ENCODE measurements at regions not wholly inside any gene's neighbourhood (a gene's known extent, or its start where the extent isn't known, plus 50 kb on each side); places are given as distances from the start of the nearest gene placed in this dataset.

DNA sequence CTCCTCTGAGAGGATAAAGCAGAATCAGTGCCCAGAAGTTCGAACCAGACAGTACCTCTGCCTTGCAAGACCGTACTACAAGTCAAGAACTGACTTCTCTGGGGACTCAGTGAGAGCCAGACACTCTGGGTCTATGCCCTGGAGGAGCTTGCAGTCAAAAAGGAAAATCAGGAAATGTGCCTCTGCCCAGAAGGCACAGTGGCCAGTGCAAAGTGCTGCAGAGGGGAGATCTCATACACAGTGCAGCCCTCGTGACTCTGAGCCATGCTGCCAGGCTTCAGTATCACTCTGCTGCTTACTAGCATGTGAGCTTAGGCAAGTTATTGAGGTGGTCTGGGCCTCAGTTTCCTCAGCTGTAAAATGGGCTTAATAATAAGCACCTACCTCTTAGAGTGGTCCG lies 144.0 kb upstream of the NPY start:
- TF ChIP-seq CTCF (IDR thresholded peaks at IDR 0.05; ENCODE audit: extremely low read depth in 1 of 2, insufficient read depth in 1 of 2, low read depth in 1 of 2, low read length in 2 of 2) (no peak), MYC (IDR thresholded peaks at IDR 0.05; ENCODE audit: low read depth, low read length) (no peak), EZH2 (IDR thresholded peaks at IDR 0.05; ENCODE audit: borderline replicate concordance, low read depth, low read length, severe bottlenecking) (no peak), POLR2A (IDR thresholded peaks at IDR 0.05; ENCODE audit: low read depth, low read length) (no peak), GATA2 (IDR thresholded peaks at IDR 0.05; ENCODE audit: insufficient read depth, insufficient read length, low read depth, low read length) (no peak), POLR2AphosphoS5 (IDR thresholded peaks at IDR 0.05; ENCODE audit: insufficient read depth, low read depth, low read length) (no peak), MAX (IDR thresholded peaks at IDR 0.05; ENCODE audit: insufficient read depth, insufficient read length) (no peak), JUN (IDR thresholded peaks at IDR 0.05; ENCODE audit: borderline replicate concordance, insufficient read depth, insufficient read length, low read depth) (no peak), FOS (IDR thresholded peaks at IDR 0.05; ENCODE audit: borderline replicate concordance, insufficient read depth, low read length) (no peak)

Data from endothelial cell of umbilical vein (primary cell).